ENCODE measurements at regions not wholly inside any gene's neighbourhood (a gene's known extent, or its start where the extent isn't known, plus 50 kb on each side); places are given as distances from the start of the nearest gene placed in this dataset.
"Not testable (repeated sequence)": the region's sequence is repeated elsewhere in the genome, so short reads cannot be mapped to it uniquely, and the experiment has no call there.

DNA sequence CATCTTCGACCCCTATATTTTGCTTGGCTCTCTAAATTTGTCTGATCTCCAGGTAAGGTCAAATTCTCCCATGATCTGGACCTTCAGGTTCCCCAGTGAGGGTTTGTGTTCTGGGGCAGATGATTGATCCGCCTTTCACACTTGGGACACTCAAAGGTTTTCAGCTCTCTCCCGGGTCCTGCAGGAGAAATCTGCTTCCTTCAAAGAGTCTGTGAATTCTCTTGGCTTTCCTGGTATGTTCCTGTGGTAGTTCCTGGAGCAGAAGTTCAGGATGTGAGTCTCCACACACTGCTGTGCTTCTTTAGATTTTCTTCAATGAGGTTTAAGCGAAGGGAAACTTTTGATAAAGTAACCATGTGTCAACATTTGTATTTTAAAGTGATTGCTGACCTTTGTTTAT is 318.0 kb downstream of the TAF11L14 start:
- no peak for DNase-seq (ENCODE audit: low read depth in 2 of 2, low spot score in 1 of 2)

DNA sequence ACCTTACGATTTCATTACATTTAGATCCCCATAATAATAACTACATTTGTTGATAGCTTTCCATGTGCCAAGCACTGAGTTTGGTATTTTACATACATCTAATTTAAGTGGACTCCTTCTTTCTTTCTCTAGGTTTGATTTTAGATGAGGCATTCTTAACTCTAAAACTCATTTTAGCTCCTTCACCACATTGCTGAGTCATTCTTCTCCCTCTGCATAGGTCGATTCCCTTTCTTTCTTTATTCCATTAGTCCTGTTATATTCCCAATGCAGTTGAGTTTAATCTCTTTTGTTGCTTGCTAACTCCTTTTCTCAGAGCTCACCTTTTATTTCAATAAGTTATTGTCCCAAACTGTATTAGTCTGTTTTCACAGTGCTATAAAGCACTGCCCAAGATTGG is 329.8 kb downstream of the TAF11L14 start:
- DNase-seq (ENCODE audit: low read depth in 2 of 2, low spot score in 1 of 2): no peak

DNA sequence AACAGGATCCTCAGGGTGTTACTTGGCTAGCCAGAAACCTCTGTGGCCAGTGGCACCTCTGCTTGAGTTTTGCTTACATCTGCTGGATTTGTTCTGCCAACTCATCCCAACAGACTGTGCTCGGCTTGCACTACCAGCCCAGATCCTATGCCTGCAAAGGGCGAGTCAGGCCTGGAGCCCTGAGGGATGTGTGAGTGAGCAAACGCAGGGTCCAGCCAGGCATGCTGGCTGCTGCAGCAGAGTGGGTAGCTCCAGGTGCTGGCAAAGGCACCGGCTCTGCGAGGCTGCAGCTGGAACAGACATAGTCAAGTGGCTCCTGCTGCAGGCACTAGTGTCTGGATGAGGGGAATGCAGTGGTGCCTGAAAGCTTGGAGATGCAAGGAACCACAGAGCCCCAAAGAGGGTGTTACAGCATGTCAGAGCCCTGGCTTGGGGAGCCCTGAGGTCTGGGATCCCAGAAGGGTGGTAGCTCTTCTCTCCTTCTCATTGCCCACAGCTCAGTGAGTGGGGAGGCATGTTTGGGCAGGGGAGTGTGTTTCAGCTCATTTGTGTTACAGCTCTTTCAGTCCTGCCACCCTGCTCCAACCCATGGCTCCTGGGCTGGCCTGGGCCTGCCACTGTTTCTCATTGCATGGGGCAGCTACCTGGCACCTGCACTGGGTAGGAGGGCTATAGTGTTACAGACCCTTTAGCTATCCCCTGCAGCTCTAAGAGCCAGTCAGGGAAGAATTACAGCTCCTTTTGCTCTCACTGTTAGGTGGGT is 332.6 kb downstream of the TAF11L14 start:
- no peak for DNase-seq (ENCODE audit: low read depth in 2 of 2, low spot score in 1 of 2)

DNA sequence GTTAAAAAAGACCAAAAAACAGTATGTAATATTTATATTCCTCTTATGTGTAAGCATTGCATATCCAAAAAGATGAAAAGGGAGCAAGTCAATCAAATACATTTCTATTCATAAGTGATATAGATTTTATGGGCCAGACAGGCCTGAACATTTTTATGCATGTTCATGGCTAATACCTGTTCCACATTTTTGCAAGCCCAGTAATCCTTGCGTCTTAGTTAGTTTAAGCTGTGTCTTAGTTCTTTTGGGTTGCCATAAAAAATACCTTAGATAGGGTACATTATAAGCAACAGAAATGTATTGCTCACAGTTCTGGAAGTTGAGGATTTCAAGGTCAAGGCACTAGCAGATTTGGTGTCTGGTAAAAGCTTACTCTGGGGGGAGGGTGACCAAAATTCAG is 342.1 kb downstream of the TAF11L14 start:
- DNase-seq (ENCODE audit: low read depth in 2 of 2, low spot score in 1 of 2): no peak

DNA sequence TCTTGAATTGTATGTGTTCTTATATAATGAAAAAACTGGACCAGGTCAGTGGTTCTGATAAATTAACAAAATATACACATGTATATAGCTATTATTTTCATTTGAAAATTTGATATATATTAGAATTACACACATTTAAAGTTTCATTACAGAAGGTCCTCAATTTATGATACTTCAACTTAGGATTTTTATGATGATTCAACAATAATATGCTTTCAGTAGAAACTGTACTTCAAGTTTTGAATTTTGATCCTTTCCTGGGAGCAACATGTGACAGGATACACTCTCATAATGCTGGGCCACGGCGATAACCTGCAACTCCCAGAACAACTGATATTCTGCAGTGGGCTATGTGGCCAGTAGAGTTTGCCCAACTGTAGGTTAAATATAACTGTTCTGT is 344.7 kb downstream of the TAF11L14 start:
- DNase-seq (ENCODE audit: low read depth in 2 of 2, low spot score in 1 of 2): no peak

DNA sequence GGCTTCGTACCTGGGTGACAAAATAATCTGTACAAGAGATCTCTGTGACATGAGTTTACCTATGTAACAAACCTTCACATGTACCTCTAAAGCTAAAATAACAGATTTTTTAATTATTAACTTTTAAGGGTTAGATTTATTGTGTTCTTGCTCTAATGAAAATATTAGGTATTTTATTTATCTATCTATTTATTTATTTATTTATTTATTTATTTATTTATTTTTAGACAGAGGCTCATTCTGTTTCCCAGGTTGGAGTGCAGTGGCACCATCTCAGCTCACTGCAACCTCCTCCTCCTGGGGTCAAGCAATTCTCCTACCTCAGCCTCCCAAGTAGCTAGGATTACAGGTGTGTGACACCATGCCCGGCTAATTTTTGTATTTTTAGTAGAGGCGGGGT is 348.4 kb downstream of the TAF11L14 start:
- not testable (repeated sequence) for DNase-seq (ENCODE audit: low read depth in 2 of 2, low spot score in 1 of 2)

DNA sequence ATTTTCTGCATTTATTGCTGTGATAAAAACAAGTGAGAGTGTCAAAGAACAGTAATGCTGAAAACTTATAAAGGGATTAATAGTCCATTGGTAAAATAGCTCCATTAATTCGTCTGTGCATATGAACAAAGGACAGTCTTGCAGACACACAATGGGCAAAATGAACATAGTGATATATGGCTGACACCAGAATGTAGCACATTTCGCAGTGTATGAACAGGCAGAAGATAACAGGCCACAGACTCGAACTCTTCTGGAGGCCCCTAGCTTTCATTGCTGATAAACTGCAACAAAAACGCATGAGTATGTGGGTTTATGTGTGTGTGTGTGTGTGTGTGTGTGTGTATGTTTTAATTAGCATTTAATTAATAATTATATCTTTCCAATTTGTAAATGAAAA is 354.8 kb downstream of the TAF11L14 start:
- DNase-seq (ENCODE audit: low read depth in 2 of 2, low spot score in 1 of 2): no peak

DNA sequence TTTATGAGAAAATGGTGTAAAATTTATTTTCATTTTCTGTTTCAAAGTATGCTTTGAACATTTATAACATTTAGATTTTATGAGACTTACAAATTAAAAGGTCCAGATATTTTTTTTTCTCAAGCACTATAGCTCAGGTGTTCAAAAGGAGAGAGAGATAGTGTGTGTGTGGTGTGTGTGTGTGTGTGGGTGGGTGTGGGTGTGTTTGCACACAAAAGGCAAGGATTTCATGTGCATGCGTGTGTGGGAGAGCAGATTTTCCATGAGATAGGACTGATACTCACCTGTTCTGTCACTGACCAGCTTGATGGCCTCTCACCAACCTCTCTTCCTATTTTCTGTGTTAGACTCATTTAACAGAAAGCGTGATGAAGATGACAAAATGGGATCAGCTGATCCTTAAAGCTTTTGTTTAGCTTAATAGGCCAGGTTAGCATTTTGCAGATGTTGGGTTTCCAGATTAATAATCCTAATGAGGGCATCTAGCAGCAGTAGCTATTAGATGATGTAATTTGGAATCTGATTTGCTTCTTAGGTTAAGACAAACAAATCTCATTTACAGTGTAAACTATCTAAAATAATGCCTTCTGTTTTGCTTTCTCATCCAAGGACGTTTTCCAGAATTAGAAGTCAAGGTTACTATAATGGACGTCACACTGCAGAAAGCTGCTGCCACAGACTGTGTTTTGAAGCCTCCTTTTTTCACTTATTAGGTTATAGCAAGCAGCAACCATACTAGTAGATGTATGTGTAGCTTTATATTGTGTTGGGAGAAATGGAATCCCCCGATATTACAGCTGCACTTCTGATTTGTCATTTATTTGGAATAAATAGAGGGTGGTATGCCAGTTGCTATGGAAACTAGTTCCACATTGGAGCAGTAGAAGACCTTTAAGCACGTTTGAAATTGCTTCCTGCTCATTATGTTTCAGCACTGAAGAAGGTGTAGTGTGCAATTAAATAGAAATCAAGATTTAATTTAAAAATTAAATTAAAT is 355.6 kb downstream of the TAF11L14 start:
- no peak for DNase-seq (ENCODE audit: low read depth in 2 of 2, low spot score in 1 of 2)

DNA sequence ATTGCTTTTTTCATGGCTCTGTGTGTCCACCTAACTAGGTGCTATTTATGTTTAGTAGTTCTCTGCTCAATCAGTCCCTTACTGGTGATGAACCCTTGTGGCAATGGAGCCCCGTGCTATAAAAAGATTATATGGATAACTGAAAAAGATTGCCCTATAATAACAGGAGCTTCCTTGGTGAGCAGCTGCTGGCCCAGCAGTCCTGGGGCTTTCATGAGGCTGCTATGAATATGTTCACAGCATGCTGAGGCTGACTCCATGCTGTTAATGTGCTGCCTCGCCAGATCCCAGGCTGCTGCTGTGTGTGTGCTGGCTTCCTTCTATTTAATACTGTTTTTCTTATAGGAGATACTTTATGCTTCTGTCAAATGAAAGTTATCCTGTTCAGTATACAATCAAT is 357.5 kb downstream of the TAF11L14 start:
- no peak for DNase-seq (ENCODE audit: low read depth in 2 of 2, low spot score in 1 of 2)

DNA sequence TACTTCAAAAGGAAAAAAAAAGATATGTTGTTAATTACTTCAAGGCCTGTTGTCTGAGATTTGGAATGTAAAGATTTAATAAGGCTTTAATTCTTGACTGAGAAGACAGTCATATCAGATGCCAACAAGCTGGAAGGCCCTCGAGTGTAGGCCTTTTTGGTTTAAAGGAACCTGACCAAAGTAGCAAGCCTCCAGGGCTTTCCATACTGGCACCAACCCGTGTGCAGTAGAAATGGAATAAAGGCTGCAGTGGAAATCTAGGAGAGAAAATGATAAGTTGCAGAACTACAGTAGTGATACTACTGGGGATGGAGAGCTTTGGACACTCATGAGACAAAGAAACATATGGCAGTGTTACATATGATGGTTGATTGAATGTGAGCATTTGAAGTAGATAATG is 358.0 kb downstream of the TAF11L14 start:
- no peak for DNase-seq (ENCODE audit: low read depth in 2 of 2, low spot score in 1 of 2)

DNA sequence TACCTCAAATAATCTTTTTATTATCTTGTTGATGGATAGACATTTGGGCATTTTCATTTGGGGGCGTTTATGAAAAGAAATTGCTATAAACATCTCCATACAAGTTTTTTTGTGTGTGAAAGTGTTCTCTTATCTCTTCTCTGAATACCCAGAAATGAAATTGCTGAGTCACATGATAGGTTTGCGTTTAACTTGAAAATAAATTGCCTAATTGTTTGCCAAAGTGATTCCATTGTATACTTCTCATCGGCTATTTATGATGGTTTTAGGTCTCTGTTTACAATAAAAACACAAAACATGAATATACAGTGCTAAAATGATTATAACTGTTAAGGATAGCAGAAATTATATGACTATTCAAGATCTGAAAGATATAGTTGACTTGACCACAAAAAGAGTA is 361.7 kb downstream of the TAF11L14 start:
- DNase-seq (ENCODE audit: low read depth in 2 of 2, low spot score in 1 of 2): no peak

DNA sequence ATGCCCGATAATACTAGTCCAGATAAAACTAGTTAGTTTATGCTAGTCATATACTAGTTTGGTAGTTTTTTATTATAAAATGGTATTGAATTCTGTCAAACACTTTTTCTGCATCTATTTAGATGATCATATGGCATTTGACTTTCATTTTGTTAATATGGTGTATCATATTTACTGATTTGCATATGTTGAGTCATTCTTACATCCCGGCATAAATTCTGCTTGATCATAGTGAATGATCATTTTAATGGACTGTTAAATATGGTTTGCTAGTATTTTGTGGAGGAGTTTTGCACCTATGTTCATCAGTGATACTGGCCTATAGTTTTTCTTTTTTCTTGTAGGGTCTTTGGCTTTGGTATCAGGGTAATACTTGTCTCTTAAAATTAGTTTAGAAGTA is 365.6 kb downstream of the TAF11L14 start:
- no peak for DNase-seq (ENCODE audit: low read depth in 2 of 2, low spot score in 1 of 2)

DNA sequence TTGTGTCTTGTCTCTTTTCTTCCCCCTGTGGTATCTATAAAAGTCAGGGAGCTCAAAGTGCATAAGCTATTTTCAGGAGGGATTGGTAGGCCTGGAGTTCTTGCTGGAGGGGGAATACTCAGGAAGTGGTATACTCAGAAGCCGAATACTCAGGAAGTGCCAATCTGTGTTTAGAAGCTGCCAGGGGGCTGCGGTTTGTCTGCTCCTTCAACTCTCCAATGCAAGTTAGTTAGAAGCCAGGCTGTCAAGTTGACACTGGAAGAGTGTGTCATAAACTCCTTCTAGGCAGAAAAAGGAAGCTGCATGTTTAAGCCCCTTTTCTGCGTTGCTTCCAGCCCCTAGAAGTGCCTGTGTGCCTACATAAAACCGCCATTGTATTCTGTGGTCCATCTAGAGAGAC is 366.5 kb downstream of the TAF11L14 start:
- no peak for DNase-seq (ENCODE audit: low read depth in 2 of 2, low spot score in 1 of 2)

DNA sequence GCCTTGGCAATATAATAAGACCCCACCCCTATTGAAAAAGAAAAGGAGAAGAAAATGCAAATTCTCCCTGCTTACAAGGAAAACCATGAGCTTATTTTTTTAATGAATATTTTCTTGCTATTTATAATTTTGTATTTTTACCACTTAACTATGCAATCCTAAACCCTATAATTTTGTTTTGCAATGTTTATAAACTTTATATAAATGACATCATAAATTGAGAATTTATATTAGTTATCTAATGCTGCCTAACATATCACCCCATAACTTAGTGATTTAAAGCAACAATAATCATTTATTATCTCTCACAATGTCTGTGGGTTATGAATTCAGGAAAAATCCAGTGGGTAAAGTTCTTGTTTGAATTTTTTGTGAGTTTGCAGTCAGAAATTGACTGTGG is 369.1 kb downstream of the TAF11L14 start:
- DNase-seq (ENCODE audit: low read depth in 2 of 2, low spot score in 1 of 2): no peak

DNA sequence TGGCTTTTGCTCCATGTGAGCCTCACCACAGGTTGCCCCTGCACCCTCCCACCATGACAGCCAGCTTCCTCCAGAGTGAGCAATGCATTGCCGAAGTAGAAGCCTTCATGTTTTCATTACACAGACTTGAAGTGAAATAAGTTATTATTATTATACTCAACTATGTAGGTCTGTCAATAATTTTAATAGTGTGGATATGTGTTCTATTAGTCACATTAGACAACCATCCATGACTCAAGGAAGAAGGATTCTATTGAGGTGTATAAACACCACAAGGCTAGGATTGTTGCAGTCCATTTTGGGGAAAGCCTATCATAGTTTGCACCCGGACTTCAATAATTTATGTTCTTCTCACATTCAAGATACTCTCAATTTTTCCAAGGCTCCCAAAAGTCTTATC is 369.5 kb downstream of the TAF11L14 start:
- no peak for DNase-seq (ENCODE audit: low read depth in 2 of 2, low spot score in 1 of 2)

DNA sequence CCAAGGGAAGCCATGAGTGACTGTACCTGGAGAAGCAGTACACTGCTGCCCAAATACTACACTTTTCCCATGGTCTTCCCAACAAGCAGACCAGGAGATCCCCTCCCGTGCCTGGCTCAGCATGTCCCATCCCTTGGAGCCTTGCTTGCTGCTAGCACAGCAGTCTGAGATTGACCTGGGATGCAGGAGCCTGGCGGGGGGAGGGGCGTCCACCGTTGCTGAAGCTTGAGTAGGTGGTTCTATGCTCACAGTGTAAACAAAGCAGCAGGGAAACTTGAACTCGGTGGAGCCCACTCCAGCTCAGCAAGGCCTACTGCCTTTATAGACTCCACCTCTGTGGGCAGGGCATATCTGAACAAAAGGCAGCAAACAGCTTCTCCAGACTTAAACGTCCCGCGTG is 372.0 kb downstream of the TAF11L14 start:
- DNase-seq (ENCODE audit: low read depth in 2 of 2, low spot score in 1 of 2): not testable (repeated sequence)

DNA sequence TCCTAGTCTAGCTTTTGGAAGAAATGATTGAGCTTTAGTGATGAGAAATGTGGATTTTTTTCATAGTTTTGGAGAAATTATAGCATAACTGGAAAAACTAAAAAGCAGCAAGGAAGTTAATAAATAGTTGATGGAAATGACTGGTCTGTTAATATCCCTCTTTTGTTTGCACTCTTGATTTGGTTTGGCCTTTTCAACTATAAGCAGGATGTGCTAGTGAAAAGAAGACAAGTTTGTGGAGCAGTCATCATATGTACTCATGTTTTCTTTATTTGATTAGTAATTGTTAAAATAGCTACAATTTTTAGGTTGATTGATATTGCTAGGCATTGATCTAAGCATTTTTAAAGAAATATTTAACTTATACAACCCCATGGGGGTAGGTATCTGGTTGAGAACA is 374.7 kb downstream of the TAF11L14 start:
- DNase-seq (ENCODE audit: low read depth in 2 of 2, low spot score in 1 of 2): no peak

DNA sequence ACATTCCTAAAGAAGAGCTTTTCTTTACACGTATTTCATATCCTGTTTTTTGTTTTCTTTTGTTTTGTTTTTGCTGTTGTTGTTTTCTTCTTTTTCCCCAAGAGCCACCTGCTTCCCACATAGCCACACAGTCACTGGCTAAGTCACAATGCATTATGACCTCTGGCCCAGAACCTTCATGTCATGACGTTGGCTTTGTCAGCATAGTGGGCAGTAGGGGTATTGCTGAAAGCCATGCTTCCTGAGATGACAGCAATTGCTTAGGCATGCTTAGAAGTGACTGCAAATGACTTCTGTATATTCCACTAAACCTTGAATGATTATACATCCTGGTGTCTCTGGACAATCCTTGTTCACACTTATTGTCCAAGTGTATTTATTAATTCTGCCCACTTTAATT is 375.8 kb downstream of the TAF11L14 start:
- DNase-seq (ENCODE audit: low read depth in 2 of 2, low spot score in 1 of 2): no peak

DNA sequence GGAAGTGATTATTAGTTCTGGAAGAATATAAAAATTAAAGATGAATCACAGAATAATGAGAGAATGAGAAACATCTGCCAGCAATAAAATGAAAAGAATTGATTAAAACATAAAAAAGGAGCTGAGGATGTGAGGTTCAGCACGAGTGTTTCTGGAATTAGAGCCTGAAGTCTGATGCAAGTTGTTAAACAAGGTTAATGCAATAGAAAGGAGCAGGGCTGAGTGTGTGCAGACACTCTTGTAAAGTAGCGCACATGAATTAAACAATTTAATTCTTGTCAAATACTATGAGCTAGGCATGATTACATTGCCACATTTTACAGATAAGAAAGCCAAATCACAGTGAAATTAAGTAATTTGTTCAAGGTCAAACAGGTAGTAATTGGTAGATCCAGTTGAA is 384.2 kb downstream of the TAF11L14 start:
- no peak for DNase-seq (ENCODE audit: low read depth in 2 of 2, low spot score in 1 of 2)

DNA sequence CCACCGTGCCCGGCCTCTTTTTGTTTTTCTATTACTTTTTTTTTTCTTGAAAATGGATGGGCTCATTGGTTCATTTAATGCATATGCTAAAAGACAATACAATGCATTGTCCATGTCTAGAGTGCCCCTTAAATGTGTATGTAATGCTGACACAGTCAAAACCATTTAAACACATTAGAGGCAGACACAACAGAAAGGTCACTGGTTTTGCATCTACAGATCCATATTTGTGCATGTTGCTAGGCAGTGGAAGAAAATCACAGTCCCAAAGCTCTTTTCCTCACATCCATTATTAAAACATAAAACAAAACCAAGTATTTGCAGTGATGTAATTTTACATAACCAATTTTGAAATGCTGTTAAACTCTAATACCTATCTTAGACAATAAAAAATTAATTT is 389.0 kb downstream of the TAF11L14 start:
- DNase-seq (ENCODE audit: low read depth in 2 of 2, low spot score in 1 of 2): no peak

DNA sequence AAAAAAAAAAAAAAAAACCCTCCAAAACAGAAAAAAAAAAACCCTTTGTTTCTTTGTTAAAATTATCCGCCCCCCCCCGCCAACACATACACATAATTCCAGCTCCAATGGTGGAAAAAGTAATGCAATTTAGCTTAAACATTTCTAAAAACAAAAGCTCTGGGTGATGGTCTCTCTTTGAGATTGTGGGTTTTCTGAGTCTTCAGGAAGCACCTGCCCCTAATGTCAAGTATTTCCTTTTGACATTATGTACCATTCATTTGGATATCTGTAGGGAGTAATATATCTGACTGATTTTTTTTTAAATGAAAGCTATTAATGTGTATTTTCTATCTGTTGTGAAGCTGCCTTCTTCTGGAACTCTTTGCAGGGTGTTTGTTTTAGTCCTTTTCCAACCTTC is 389.7 kb downstream of the TAF11L14 start:
- no peak for DNase-seq (ENCODE audit: low read depth in 2 of 2, low spot score in 1 of 2)

DNA sequence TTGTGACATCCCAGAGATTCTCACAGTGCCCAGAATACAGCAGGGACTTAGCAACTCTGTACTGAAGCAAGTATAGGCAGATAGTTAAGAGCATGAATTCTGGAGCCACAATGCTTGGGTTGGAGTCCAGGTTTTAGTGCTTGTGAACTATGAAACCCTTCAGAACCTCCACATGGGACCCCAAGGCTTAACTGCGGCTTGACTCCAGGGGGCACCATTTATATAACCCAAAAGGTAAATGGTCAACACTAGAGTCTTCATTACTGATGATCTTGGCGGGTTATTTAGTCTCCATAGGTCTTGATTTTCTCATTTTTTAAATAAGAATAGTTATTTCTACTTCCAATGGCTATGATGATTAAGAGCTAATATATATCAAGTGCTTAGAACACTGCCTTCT is 390.3 kb downstream of the TAF11L14 start:
- DNase-seq (ENCODE audit: low read depth in 2 of 2, low spot score in 1 of 2): no peak

Measured in stimulated activated CD8-positive, alpha-beta memory T cell treated with anti-CD3 and anti-CD28 coated beads, Interleukin-4, amount 100 ng/mL, for 4 hours (primary cell).